Neuronal stem cell (in vitro differentiated cells): ENCODE measurements at regions not wholly inside any gene's neighbourhood (a gene's known extent, or its start where the extent isn't known, plus 50 kb on each side); places are given as distances from the start of the nearest gene placed in this dataset.

Source experiments
- DNase-seq: peaks from one replicate; pipeline ENCODE4 v3.0.0-alpha.2; 2013; ENCODE audit warnings: low spot score
- H2AFZ ChIP-seq: one replicate; pipeline ENCODE4 v1.6.1; 2013; ENCODE audit warnings: mild to moderate bottlenecking, low read length, inconsistent platforms
- H2AK5ac ChIP-seq: 2 replicates; pipeline ENCODE4 v1.6.1; 2013; ENCODE audit warnings: low read depth, mild to moderate bottlenecking, inconsistent platforms, low read length, moderate library complexity, mixed read lengths
- H2BK120ac ChIP-seq: 2 replicates; pipeline ENCODE4 v1.6.1; 2013; ENCODE audit warnings: low read depth, mild to moderate bottlenecking, inconsistent platforms, low read length, moderate library complexity, mixed read lengths
- H2BK12ac ChIP-seq: one replicate; pipeline ENCODE4 v1.6.1; 2013; ENCODE audit warnings: low read length, inconsistent platforms
- H2BK15ac ChIP-seq: 2 replicates; pipeline ENCODE4 v1.6.1; 2013; ENCODE audit warnings: mild to moderate bottlenecking, low read length, inconsistent platforms, mixed read lengths
- H2BK5ac ChIP-seq: one replicate; pipeline ENCODE4 v1.6.1; 2013; ENCODE audit warnings: inconsistent platforms, mild to moderate bottlenecking, low read length, moderate library complexity
- H3K14ac ChIP-seq: one replicate; pipeline ENCODE4 v1.6.1; 2013; ENCODE audit warnings: low read length, inconsistent platforms
- H3K18ac ChIP-seq: 2 replicates; pipeline ENCODE4 v1.6.1; 2013; ENCODE audit warnings: low read length, inconsistent platforms
- H3K23ac ChIP-seq: 2 replicates; pipeline ENCODE4 v1.6.1; 2013; ENCODE audit warnings: low read depth, mild to moderate bottlenecking, mixed read lengths, low read length, inconsistent platforms; ENCODE audit not compliant: poor library complexity
- H3K27ac ChIP-seq: replicated peaks from 3 replicates; pipeline ENCODE4 v1.5.1; 2013; ENCODE audit warnings: low read length, inconsistent platforms
- H3K27me3 ChIP-seq, 3 experiments: 2 replicates each; pipeline ENCODE4 v1.6.1; 2013; ENCODE audit warnings: low read length in 3 of 3, mild to moderate bottlenecking in 2 of 3, inconsistent platforms in 1 of 3, low read depth in 1 of 3, mixed read lengths in 1 of 3, moderate library complexity in 1 of 3; ENCODE audit not compliant: control insufficient read depth in 3 of 3, insufficient read depth in 3 of 3
- H3K36me3 ChIP-seq, 2 donors: replicated peaks in 1 of 2; 2 replicates each; pipeline ENCODE4 v1.6.1; 2013; ENCODE audit warnings: low read length in 2 of 2; ENCODE audit not compliant: control insufficient read depth in 2 of 2, insufficient read depth in 2 of 2
- H3K4ac ChIP-seq: 2 replicates; pipeline ENCODE4 v1.6.1; 2013; ENCODE audit warnings: inconsistent platforms, mild to moderate bottlenecking, low read length, moderate library complexity
- H3K4me1 ChIP-seq, 2 donors: 1 replicate in 1 of 2; 2 replicates in 1 of 2; pipeline ENCODE4 v1.6.1; 2013; ENCODE audit warnings: low read length in 2 of 2, low read depth in 1 of 2; ENCODE audit not compliant: control insufficient read depth in 2 of 2, insufficient read depth in 1 of 2
- H3K4me2 ChIP-seq: one replicate; pipeline ENCODE4 v1.6.1; 2013; ENCODE audit warnings: mild to moderate bottlenecking, low read length, inconsistent platforms; ENCODE audit not compliant: insufficient read depth, poor library complexity, severe bottlenecking
- H3K4me3 ChIP-seq, 2 donors: 2 replicates each; pipeline ENCODE4 v1.5.1; 2013; ENCODE audit warnings: low read length in 2 of 2, mild to moderate bottlenecking in 2 of 2, inconsistent platforms in 1 of 2, moderate library complexity in 1 of 2
- H3K79me1 ChIP-seq: one replicate; pipeline ENCODE4 v1.6.1; 2013; ENCODE audit warnings: low read depth, mild to moderate bottlenecking, inconsistent platforms, low read length, moderate library complexity
- H3K9ac ChIP-seq: one replicate; pipeline ENCODE4 v1.6.1; 2013; ENCODE audit warnings: mild to moderate bottlenecking, low read depth, low read length, inconsistent platforms; ENCODE audit not compliant: poor library complexity
- H3K9me3 ChIP-seq, 2 donors: replicated peaks in 1 of 2; 2 replicates each; pipeline versions ENCODE3 to v1.6.1; 2013; ENCODE audit warnings: low read length in 2 of 2, mild to moderate bottlenecking in 2 of 2, inconsistent platforms in 1 of 2, low read depth in 1 of 2, mixed read lengths in 1 of 2, moderate library complexity in 1 of 2; ENCODE audit not compliant: control insufficient read depth in 2 of 2, insufficient read depth in 1 of 2
- H4K8ac ChIP-seq: one replicate; pipeline ENCODE4 v1.6.1; 2013; ENCODE audit warnings: low read depth, mild to moderate bottlenecking, inconsistent platforms, low read length, moderate library complexity
- H4K91ac ChIP-seq: one replicate; pipeline ENCODE4 v1.6.1; 2013; ENCODE audit warnings: low read length, low read depth, mild to moderate bottlenecking, inconsistent platforms; ENCODE audit not compliant: poor library complexity
- WGBS, 2 donors: extraction: QIAGEN DNeasy Blood & Tissue Kit; methylation state at CpG; one replicate each; pipeline ENCODE4 v1.1.7; 2013; ENCODE audit warnings: missing lambda C conversion rate in 2 of 2, mixed read lengths in 1 of 2; ENCODE audit not compliant: insufficient read length in 2 of 2, insufficient replicate concordance in 1 of 2; ENCODE audit errors: extremely low coverage in 2 of 2; 5-methylcytosine and 5-hydroxymethylcytosine counted together

- DNase-seq, result no peak
- Histone ChIP-seq H3K14ac (no peak overlapping the region), H3K27me3 (peaks cover 0 to 6% (median 2%) of the 10 kb centered on the region in 3 experiments), H3K79me1 (no peaks in the 10 kb centered on the region), H4K91ac (no peak overlapping the region), H2AK5ac (no peak overlapping the region), H2BK12ac (no peak overlapping the region), H2BK5ac (peak overlapping the region; percentile 21), H3K27ac (no peak overlapping the region), H3K9ac (no peak overlapping the region), H3K4me3 (no peak overlapping the region), H3K36me3 (no peaks in the 10 kb centered on the region), H3K9me3 (peaks cover 0 to 4% of the 10 kb centered on the region in 2 donors), H3K4me1 (peaks cover 0 to 7% of the 10 kb centered on the region in 2 donors), H4K8ac (no peak overlapping the region), H2BK120ac (no peak overlapping the region), H2BK15ac (no peak overlapping the region), H3K4ac (no peak overlapping the region), H2AFZ (no peak overlapping the region), H3K23ac (no peak overlapping the region), H3K4me2 (no peak overlapping the region), H3K18ac (peak overlapping the region; percentile 42)
- WGBS, 2 donors, result no CpG with 5 or more reads among the region's 9 CpGs
Observed at GRCh38 chr12:130216031-130216430, 53.8 kb downstream of the FZD10 start.

- H3K4me3 ChIP-seq, result no peak overlapping the region
- no peak overlapping the region for H3K9ac ChIP-seq
- H2AFZ ChIP-seq, result no peak overlapping the region
- peaks cover 0 to 7% (median 6%) of the 10 kb centered on the region in 3 experiments for H3K27me3 ChIP-seq
- peaks cover 0 to 3% of the 10 kb centered on the region in 2 donors for H3K9me3 ChIP-seq
- no peak overlapping the region for H4K91ac ChIP-seq
- H2BK5ac ChIP-seq, result no peak overlapping the region
- no peak overlapping the region for H2AK5ac ChIP-seq
- H3K4ac ChIP-seq, result no peak overlapping the region
- H3K79me1 ChIP-seq, result no peaks in the 10 kb centered on the region
- DNase-seq, result no peak
- no peaks in the 10 kb centered on the region for H3K36me3 ChIP-seq
- H3K14ac ChIP-seq, result no peak overlapping the region
- no peak overlapping the region for H3K23ac ChIP-seq
- no peak overlapping the region for H3K4me2 ChIP-seq
- no peak overlapping the region for H2BK12ac ChIP-seq
- H4K8ac ChIP-seq, result no peak overlapping the region
- WGBS, 2 donors, result no CpG with 5 or more reads among the region's 12 CpGs
- no peak overlapping the region for H2BK120ac ChIP-seq
- no peak overlapping the region for H3K27ac ChIP-seq
- H3K4me1 ChIP-seq, result peaks cover 0 to 15% of the 10 kb centered on the region in 2 donors
- no peak overlapping the region for H3K18ac ChIP-seq
- H2BK15ac ChIP-seq, result no peak overlapping the region
Observed at GRCh38 chr12:130218682-130219081, 56.4 kb downstream of the FZD10 start.

- no peak overlapping the region for H2BK5ac ChIP-seq
- peaks cover 0 to 13% (median 0%) of the 10 kb centered on the region in 3 experiments for H3K27me3 ChIP-seq
- no peak overlapping the region for H3K27ac ChIP-seq
- no peak overlapping the region for H2AFZ ChIP-seq
- peak overlapping the region; percentile 12 for H2AK5ac ChIP-seq
- H2BK12ac ChIP-seq, result no peak overlapping the region
- H3K18ac ChIP-seq, result no peak overlapping the region
- H3K4ac ChIP-seq, result no peak overlapping the region
- H3K4me1 ChIP-seq, result peaks cover under 1 to 15% of the 10 kb centered on the region in 2 donors
- no CpG with 5 or more reads among the region's 15 CpGs for WGBS, 2 donors
- H3K36me3 ChIP-seq, result no peaks in the 10 kb centered on the region
- no peak overlapping the region for H2BK120ac ChIP-seq
- H3K4me3 ChIP-seq, result no peak overlapping the region
- H2BK15ac ChIP-seq, result no peak overlapping the region
- no peak overlapping the region for H4K91ac ChIP-seq
- no peak overlapping the region for H3K9ac ChIP-seq
- H3K4me2 ChIP-seq, result no peak overlapping the region
- peaks cover 0 to 8% of the 10 kb centered on the region in 2 donors for H3K9me3 ChIP-seq
- H3K79me1 ChIP-seq, result no peaks in the 10 kb centered on the region
- no peak overlapping the region for H4K8ac ChIP-seq
- DNase-seq, result no peak
- H3K23ac ChIP-seq, result no peak overlapping the region
- H3K14ac ChIP-seq, result no peak overlapping the region
Observed at GRCh38 chr12:130219929-130220705, 57.9 kb downstream of the FZD10 start.

- H4K91ac ChIP-seq, result no peak overlapping the region
Observed at GRCh38 chr12:130220706-130221100, 58.4 kb downstream of the FZD10 start.

More at GRCh38 chr12:130220706-130221100, 58.4 kb downstream of the FZD10 start:
- H2BK15ac ChIP-seq, result no peak overlapping the region
- no peak overlapping the region for H2AK5ac ChIP-seq
- no peaks in the 10 kb centered on the region for H3K79me1 ChIP-seq
- H3K9ac ChIP-seq, result no peak overlapping the region
- peaks cover 0 to 13% (median 0%) of the 10 kb centered on the region in 3 experiments for H3K27me3 ChIP-seq
- no peak overlapping the region for H4K8ac ChIP-seq
- no peaks in the 10 kb centered on the region for H3K36me3 ChIP-seq
- H2BK5ac ChIP-seq, result no peak overlapping the region
- no peak overlapping the region for H3K4ac ChIP-seq
- H3K18ac ChIP-seq, result no peak overlapping the region
- peaks cover 0 to 8% of the 10 kb centered on the region in 2 donors for H3K9me3 ChIP-seq
- no CpG with 5 or more reads among the region's 9 CpGs for WGBS, 2 donors
- no peak overlapping the region for H3K27ac ChIP-seq
- H2BK120ac ChIP-seq, result no peak overlapping the region
- no peak for DNase-seq
- H2BK12ac ChIP-seq, result no peak overlapping the region
- H3K14ac ChIP-seq, result no peak overlapping the region
- no peak overlapping the region for H3K4me2 ChIP-seq
- no peak overlapping the region for H2AFZ ChIP-seq
- H3K23ac ChIP-seq, result no peak overlapping the region
- H3K4me1 ChIP-seq, result peaks cover 6 to 20% of the 10 kb centered on the region in 2 donors
- H3K4me3 ChIP-seq, result no peak overlapping the region
